ENCODE measurements at regions not wholly inside any gene's neighbourhood (a gene's known extent, or its start where the extent isn't known, plus 50 kb on each side); places are given as distances from the start of the nearest gene placed in this dataset.

- DNase-seq: no peak
Measured at GRCh38 chr16:49216593-49216992, 65.0 kb downstream of the CBLN1 start.

- DNase-seq: no peak
Measured at GRCh38 chr16:49213594-49213993, 68.0 kb downstream of the CBLN1 start.

- DNase-seq: no peak
Measured at GRCh38 chr16:49204191-49204590, 77.4 kb downstream of the CBLN1 start.

- DNase-seq: no peak
Measured at GRCh38 chr16:49203361-49203760, 78.3 kb downstream of the CBLN1 start.

- no peak for DNase-seq
Measured at GRCh38 chr16:49201118-49201517, 80.5 kb downstream of the CBLN1 start.

- DNase-seq: no peak
Measured at GRCh38 chr16:49200223-49200820, 81.3 kb downstream of the CBLN1 start.

GRCh38 chr16:49195237-49195548 lies 86.4 kb downstream of the CBLN1 start:
- no peak for DNase-seq

- no peak for DNase-seq
Measured at GRCh38 chr16:49194537-49195236, 87.0 kb downstream of the CBLN1 start.

- no peak for DNase-seq
Measured at GRCh38 chr16:49193596-49193995, 88.0 kb downstream of the CBLN1 start.

- DNase-seq: no peak
Measured at GRCh38 chr16:49189286-49189685, 92.4 kb downstream of the CBLN1 start.

GRCh38 chr16:49183911-49184310 lies 97.7 kb downstream of the CBLN1 start:
- DNase-seq: no peak

GRCh38 chr16:49181791-49182518 lies 99.7 kb downstream of the CBLN1 start:
- no peak for DNase-seq

- DNase-seq: no peak
Measured at GRCh38 chr16:49179714-49180330, 101.8 kb downstream of the CBLN1 start.

- DNase-seq: no peak
Measured at GRCh38 chr16:49168126-49168525, 113.5 kb downstream of the CBLN1 start.

- DNase-seq: no peak
Measured at GRCh38 chr16:49165025-49165424, 116.6 kb downstream of the CBLN1 start.

- DNase-seq: no peak
Measured at GRCh38 chr16:49161191-49161590, 120.4 kb downstream of the CBLN1 start.

GRCh38 chr16:49158029-49158642 lies 123.5 kb downstream of the CBLN1 start:
- DNase-seq: peak; percentile 1 to 5

GRCh38 chr16:49150341-49150740 lies 131.3 kb downstream of the CBLN1 start:
- no peak for DNase-seq

- no peak for DNase-seq
Measured at GRCh38 chr16:49148410-49148809, 133.2 kb downstream of the CBLN1 start.

GRCh38 chr16:49140618-49141017 lies 141.0 kb downstream of the CBLN1 start:
- no peak for DNase-seq

GRCh38 chr16:49130397-49130796 lies 151.2 kb downstream of the CBLN1 start:
- DNase-seq: no peak

- DNase-seq: no peak
Measured at GRCh38 chr16:49129935-49130334, 151.7 kb downstream of the CBLN1 start.

- no peak for DNase-seq
Measured at GRCh38 chr16:49128740-49129139, 152.9 kb downstream of the CBLN1 start.
